H9 (cell line): ENCODE measurements at regions not wholly inside any gene's neighbourhood (a gene's known extent, or its start where the extent isn't known, plus 50 kb on each side); places are given as distances from the start of the nearest gene placed in this dataset.

ENCODE experiments used
- DNase-seq: peaks from one replicate; pipeline ENCODE4 v3.0.0-alpha.2; 2017
- H2AFZ ChIP-seq: one replicate; pipeline ENCODE4 v1.6.1; 2013; ENCODE audit warnings: mild to moderate bottlenecking, low read length, control low read depth, moderate library complexity
- H2AK5ac ChIP-seq: 2 replicates; pipeline ENCODE4 v1.6.1; 2013; ENCODE audit warnings: low read length, control low read depth, mixed read lengths; ENCODE audit not compliant: insufficient read length
- H2BK120ac ChIP-seq: one replicate; pipeline ENCODE4 v1.6.1; 2013; ENCODE audit warnings: low read depth, mild to moderate bottlenecking, low read length, control low read depth, inconsistent platforms; ENCODE audit not compliant: poor library complexity, severe bottlenecking
- H2BK12ac ChIP-seq: 2 replicates; pipeline ENCODE4 v1.6.1; 2013; ENCODE audit warnings: low read length, control low read depth, mixed read lengths, low read depth; ENCODE audit not compliant: insufficient read length
- H2BK15ac ChIP-seq: 2 replicates; pipeline ENCODE4 v1.6.1; 2013; ENCODE audit warnings: low read depth, low read length, control low read depth
- H2BK20ac ChIP-seq: one replicate; pipeline ENCODE4 v1.6.1; 2013; ENCODE audit warnings: low read depth, mild to moderate bottlenecking, low read length, control low read depth, inconsistent platforms; ENCODE audit not compliant: poor library complexity, severe bottlenecking
- H2BK5ac ChIP-seq: 2 replicates; pipeline ENCODE4 v1.6.1; 2013; ENCODE audit warnings: low read length, control low read depth, mixed read lengths; ENCODE audit not compliant: insufficient read length
- H3K14ac ChIP-seq: 2 replicates; pipeline ENCODE4 v1.6.1; 2013; ENCODE audit warnings: low read length, control low read depth; ENCODE audit not compliant: insufficient read depth
- H3K18ac ChIP-seq: 2 replicates; pipeline ENCODE4 v1.6.1; 2013; ENCODE audit warnings: low read depth, mild to moderate bottlenecking, mixed read lengths, low read length, control low read depth; ENCODE audit not compliant: insufficient read length
- H3K23ac ChIP-seq: 2 replicates; pipeline ENCODE4 v1.6.1; 2013; ENCODE audit warnings: low read length, control low read depth, mixed read lengths, low read depth; ENCODE audit not compliant: insufficient read length
- H3K23me2 ChIP-seq: 2 replicates; pipeline ENCODE4 v1.6.1; 2013; ENCODE audit warnings: low read depth, mild to moderate bottlenecking, mixed read lengths, low read length, control low read depth; ENCODE audit not compliant: insufficient read length, poor library complexity, severe bottlenecking
- H3K27ac ChIP-seq: 2 replicates; pipeline ENCODE4 v1.5.1; 2013; ENCODE audit warnings: low read length, control low read depth, mixed read lengths, low read depth; ENCODE audit not compliant: insufficient read length
- H3K27me3 ChIP-seq: 2 replicates; pipeline ENCODE4 v1.6.1; 2013; ENCODE audit warnings: low read length, control low read depth, inconsistent platforms; ENCODE audit not compliant: insufficient read depth
- H3K4ac ChIP-seq: 2 replicates; pipeline ENCODE4 v1.6.1; 2013; ENCODE audit warnings: low read depth, mild to moderate bottlenecking, control low read depth, inconsistent platforms, low read length, moderate library complexity
- H3K4me1 ChIP-seq: 2 replicates; pipeline ENCODE4 v1.6.1; 2013; ENCODE audit warnings: low read length, control low read depth, inconsistent platforms; ENCODE audit not compliant: insufficient read depth
- H3K4me2 ChIP-seq: 2 replicates; pipeline ENCODE4 v1.6.1; 2013; ENCODE audit warnings: low read length, control low read depth, mixed read lengths; ENCODE audit not compliant: insufficient read length, insufficient read depth
- H3K56ac ChIP-seq: 2 replicates; pipeline ENCODE4 v1.6.1; 2013; ENCODE audit warnings: low read depth, mild to moderate bottlenecking, mixed read lengths, low read length, control low read depth; ENCODE audit not compliant: insufficient read length
- H3K79me1 ChIP-seq: 2 replicates; pipeline ENCODE4 v1.6.1; 2013; ENCODE audit warnings: low read depth, mild to moderate bottlenecking, moderate library complexity, low read length, control low read depth, inconsistent platforms; ENCODE audit not compliant: insufficient read depth, poor library complexity, severe bottlenecking
- H3K79me2 ChIP-seq: 2 replicates; pipeline ENCODE4 v1.6.1; 2013; ENCODE audit warnings: low read length, control low read depth, inconsistent platforms; ENCODE audit not compliant: insufficient read depth
- H3K9ac ChIP-seq: 2 replicates; pipeline ENCODE4 v1.6.1; 2013; ENCODE audit warnings: low read length, control low read depth, mixed read lengths; ENCODE audit not compliant: insufficient read length; ENCODE audit errors: extremely low read depth
- H3K9me3 ChIP-seq: one replicate; pipeline ENCODE4 v1.6.1; 2013; ENCODE audit warnings: low read depth, low read length, inconsistent platforms; ENCODE audit not compliant: control insufficient read depth
- H3T11ph ChIP-seq: one replicate; pipeline ENCODE4 v1.6.1; 2013; ENCODE audit warnings: mild to moderate bottlenecking, low read length, control low read depth, inconsistent platforms
- H4K20me1 ChIP-seq: one replicate; pipeline ENCODE4 v1.6.1; 2013; ENCODE audit not compliant: control insufficient read depth, insufficient read length, insufficient read depth
- H4K5ac ChIP-seq: 2 replicates; pipeline ENCODE4 v1.6.1; 2013; ENCODE audit warnings: low read depth, mild to moderate bottlenecking, mixed read lengths, low read length, control low read depth; ENCODE audit not compliant: insufficient read length
- H4K8ac ChIP-seq: replicated peaks from 2 replicates; pipeline ENCODE4 v1.6.1; 2013; ENCODE audit warnings: low read length, control low read depth, mixed read lengths, low read depth; ENCODE audit not compliant: insufficient read length
- H4K91ac ChIP-seq: 2 replicates; pipeline ENCODE4 v1.6.1; 2013; ENCODE audit warnings: low read depth, mild to moderate bottlenecking, moderate library complexity, mixed read lengths, low read length, control low read depth; ENCODE audit not compliant: insufficient read length
- H3K27ac Mint-ChIP-seq, 3 experiments: 2 replicates in 2 of 3; 3 replicates in 1 of 3; pipeline ENCODE4 v1.8.0; 2020 to 2021; ENCODE audit warnings: mixed read lengths in 3 of 3, mild to moderate bottlenecking in 1 of 3, moderate library complexity in 1 of 3
- H3K27me3 Mint-ChIP-seq: 2 replicates; pipeline ENCODE4 v1.8.0; 2021; ENCODE audit warnings: low read depth, mild to moderate bottlenecking, moderate library complexity, mixed read lengths
- H3K36me3 Mint-ChIP-seq, 3 experiments: 2 replicates in 2 of 3; 3 replicates in 1 of 3; pipeline ENCODE4 v1.8.0; 2020 to 2021; ENCODE audit warnings: low read depth in 3 of 3, mixed read lengths in 3 of 3; ENCODE audit not compliant: insufficient read depth in 1 of 3
- H3K4me1 Mint-ChIP-seq, 2 experiments: 2 replicates each; pipeline ENCODE4 v1.8.0; 2020; ENCODE audit warnings: mixed read lengths in 2 of 2
- H3K4me3 Mint-ChIP-seq, 2 experiments: 2 replicates in 1 of 2; 3 replicates in 1 of 2; pipeline ENCODE4 v1.8.0; 2020 to 2021; ENCODE audit warnings: mild to moderate bottlenecking in 2 of 2, mixed read lengths in 2 of 2, moderate library complexity in 1 of 2
- H3K9me3 Mint-ChIP-seq, 2 experiments: 2 replicates in 1 of 2; 3 replicates in 1 of 2; pipeline ENCODE4 v1.8.0; 2020; ENCODE audit warnings: mild to moderate bottlenecking in 2 of 2, mixed read lengths in 2 of 2, moderate library complexity in 1 of 2
- CTCF ChIP-seq: fragments of 200-600 bp; sonication (generic); conservative IDR thresholded peaks from 3 replicates; pipeline ENCODE4 v1.8.0; 2021; ENCODE audit warnings: antibody characterized with exemption, mild to moderate bottlenecking
- WGBS: extraction: QIAGEN DNeasy Blood & Tissue Kit; methylation state at CpG from one replicate; pipeline ENCODE4 v1.1.7; 2013; ENCODE audit warnings: missing lambda C conversion rate, low lambda C conversion rate, mixed read lengths; ENCODE audit not compliant: insufficient read length; ENCODE audit errors: extremely low coverage; 5-methylcytosine and 5-hydroxymethylcytosine counted together

- H3K18ac ChIP-seq, result no peak overlapping the region
- H4K91ac ChIP-seq, result no peak overlapping the region
- H2BK15ac ChIP-seq, result no peak overlapping the region
- peaks cover 3% of the 10 kb centered on the region in 2 experiments; a peak in 3 of 5 replicates for H3K9me3 Mint-ChIP-seq
- no peak overlapping the region for H4K5ac ChIP-seq
- peaks cover 0 to 3% of the 10 kb centered on the region in 2 experiments; a peak in 1 of 4 replicates for H3K4me1 Mint-ChIP-seq
- H3K27ac Mint-ChIP-seq, result no peak overlapping the region
- H3K4me2 ChIP-seq, result no peak overlapping the region
- no peak overlapping the region for H3T11ph ChIP-seq
- no peaks in the 10 kb centered on the region for H3K23me2 ChIP-seq
- no peaks in the 10 kb centered on the region for H4K20me1 ChIP-seq
- no peaks in the 10 kb centered on the region for H3K79me2 ChIP-seq
- no peak overlapping the region for H3K23ac ChIP-seq
- no peak overlapping the region for H3K4ac ChIP-seq
- H2BK120ac ChIP-seq, result no peak overlapping the region
- H3K9me3 ChIP-seq, result no peaks in the 10 kb centered on the region
- peaks cover 0 to 4% (median 0%) of the 10 kb centered on the region in 3 experiments; a peak in 2 of 7 replicates for H3K36me3 Mint-ChIP-seq
- no peak overlapping the region for H2BK12ac ChIP-seq
- no peak overlapping the region for H3K27ac ChIP-seq
- no peaks in the 10 kb centered on the region for H3K27me3 Mint-ChIP-seq
- WGBS, result no CpG with 5 or more reads among the region's 2 CpGs
- H3K79me1 ChIP-seq, result no peaks in the 10 kb centered on the region
- no peak overlapping the region for H2AFZ ChIP-seq
- no peak overlapping the region for H3K4me3 Mint-ChIP-seq
- H3K27me3 ChIP-seq, result no peaks in the 10 kb centered on the region
- no peak for TF ChIP-seq CTCF
- no peak overlapping the region for H3K9ac ChIP-seq
- no peak overlapping the region for H2BK5ac ChIP-seq
- H2AK5ac ChIP-seq, result no peak overlapping the region
- no peak overlapping the region for H2BK20ac ChIP-seq
- H3K56ac ChIP-seq, result no peak overlapping the region
- H4K8ac ChIP-seq, result no peak overlapping the region
- no peak overlapping the region for H3K14ac ChIP-seq
- DNase-seq, result no peak
- H3K4me1 ChIP-seq, result no peaks in the 10 kb centered on the region
Observed at GRCh38 chr9:107147134-107147533, 135.9 kb upstream of the RAD23B start.
